ENCODE measurements at regions not wholly inside any gene's neighbourhood (a gene's known extent, or its start where the extent isn't known, plus 50 kb on each side); places are given as distances from the start of the nearest gene placed in this dataset.
A peak's percentile ranks its signal among the peaks of the same experiment; 100 is the strongest.

GRCh38 chr12:98373025-98373554 lies 142.3 kb upstream of the TMPO start:
- Histone ChIP-seq H3K36me3 (no peaks in the 10 kb centered on the region), H3K27ac (no peak overlapping the region), H3K9me3 (no peaks in the 10 kb centered on the region), H3K4me3 (no peak overlapping the region), H3K27me3 (no peaks in the 10 kb centered on the region), H3K4me1 (no peaks in the 10 kb centered on the region)
- TF ChIP-seq POLR2A (IDR thresholded peaks at IDR 0.05): no peak
- peak; percentile 15 to 45 (median 36) for TF ChIP-seq CTCF (IDR thresholded peaks at IDR 0.05)
- no peak for TF ChIP-seq EP300 (IDR thresholded peaks at IDR 0.05)
- 47% methylated on average over 2 of the region's 2 CpGs for whole genome bisulfite sequencing, 2 donors
- no peak for DNase-seq (ENCODE audit: low spot score in 2 of 2)

- TF ChIP-seq CTCF (IDR thresholded peaks at IDR 0.05): no peak
- TF ChIP-seq POLR2A (IDR thresholded peaks at IDR 0.05): no peak
- TF ChIP-seq EP300 (IDR thresholded peaks at IDR 0.05): no peak
- Histone ChIP-seq H3K27ac (no peak overlapping the region), H3K9me3 (no peaks in the 10 kb centered on the region), H3K27me3 (no peaks in the 10 kb centered on the region), H3K36me3 (no peaks in the 10 kb centered on the region), H3K4me3 (no peak overlapping the region), H3K4me1 (no peaks in the 10 kb centered on the region)
- no peak for DNase-seq (ENCODE audit: low spot score in 2 of 2)
- 83 to 84% methylated on average over 1 of the region's 1 CpG for WGBS, 2 donors
Observed at GRCh38 chr12:98374007-98374406, 141.4 kb upstream of the TMPO start.

- Histone ChIP-seq H3K36me3 (no peaks in the 10 kb centered on the region), H3K4me3 (no peak overlapping the region), H3K27me3 (no peaks in the 10 kb centered on the region), H3K4me1 (no peaks in the 10 kb centered on the region), H3K27ac (no peak overlapping the region), H3K9me3 (peaks cover 0 to 4% (median 0%) of the 10 kb centered on the region in 4 donors)
- TF ChIP-seq CTCF (IDR thresholded peaks at IDR 0.05) (no peak), EP300 (IDR thresholded peaks at IDR 0.05) (no peak), POLR2A (IDR thresholded peaks at IDR 0.05) (no peak)
- WGBS, 2 donors: 54 to 65% methylated on average over 1 of the region's 1 CpG
- DNase-seq (ENCODE audit: low spot score in 2 of 2): no peak
Observed at GRCh38 chr12:98379106-98379505, 136.3 kb upstream of the TMPO start.

- DNase-seq (ENCODE audit: low spot score in 2 of 2): no peak
- Histone ChIP-seq H3K36me3 (no peaks in the 10 kb centered on the region), H3K4me1 (no peaks in the 10 kb centered on the region), H3K27ac (no peak overlapping the region), H3K9me3 (peaks cover 0 to 4% (median 0%) of the 10 kb centered on the region in 4 donors), H3K27me3 (no peaks in the 10 kb centered on the region), H3K4me3 (no peak overlapping the region)
- TF ChIP-seq CTCF (IDR thresholded peaks at IDR 0.05): no peak
- no peak for TF ChIP-seq POLR2A (IDR thresholded peaks at IDR 0.05)
- TF ChIP-seq EP300 (IDR thresholded peaks at IDR 0.05): no peak
- WGBS, 2 donors: 91 to 94% methylated on average over 1 of the region's 1 CpG
Observed at GRCh38 chr12:98385641-98386040, 129.7 kb upstream of the TMPO start.

- DNase-seq (ENCODE audit: low spot score in 2 of 2): no peak
- Histone ChIP-seq H3K4me3 (no peak overlapping the region), H3K27ac (no peak overlapping the region), H3K4me1 (no peaks in the 10 kb centered on the region), H3K9me3 (no peaks in the 10 kb centered on the region), H3K36me3 (no peaks in the 10 kb centered on the region), H3K27me3 (no peaks in the 10 kb centered on the region)
- WGBS, 2 donors: 55 to 62% methylated on average over 2 of the region's 2 CpGs
- TF ChIP-seq EP300 (IDR thresholded peaks at IDR 0.05) (no peak), POLR2A (IDR thresholded peaks at IDR 0.05) (no peak), CTCF (IDR thresholded peaks at IDR 0.05) (no peak)
Observed at GRCh38 chr12:98387444-98387843, 127.9 kb upstream of the TMPO start.

All from tibial nerve (tissue), 4 donors.